ENCODE measurements at regions not wholly inside any gene's neighbourhood (a gene's known extent, or its start where the extent isn't known, plus 50 kb on each side); places are given as distances from the start of the nearest gene placed in this dataset.

GRCh38 chr13:81781471-81781870, 1440.5 kb upstream of the SPRY2 start:
- no peak for TF ChIP-seq EZH2 (IDR thresholded peaks at IDR 0.05; ENCODE audit: borderline replicate concordance, insufficient read depth, low read length, poor library complexity, severe bottlenecking)
- TF ChIP-seq TAF1 (IDR thresholded peaks at IDR 0.05; ENCODE audit: low read depth), result no peak
- no peak for TF ChIP-seq REST (IDR thresholded peaks at IDR 0.05; ENCODE audit: borderline replicate concordance)
- no peak for TF ChIP-seq EP300 (conservative IDR thresholded peaks at IDR 0.05; ENCODE audit: poor library complexity, severe bottlenecking)
- TF ChIP-seq MXI1 (conservative IDR thresholded peaks at IDR 0.05; ENCODE audit: poor library complexity, severe bottlenecking), result no peak
- TF ChIP-seq POLR2AphosphoS5 (IDR thresholded peaks at IDR 0.05), result no peak
- no peak for TF ChIP-seq RAD21 (conservative IDR thresholded peaks at IDR 0.05)
- TF ChIP-seq SMC3 (conservative IDR thresholded peaks at IDR 0.05; ENCODE audit: poor library complexity), result no peak
- no peak for TF ChIP-seq CTCF (IDR thresholded peaks at IDR 0.05; ENCODE audit: poor library complexity, severe bottlenecking)
- H2AFZ ChIP-seq (ENCODE audit: low read depth, low read length), result no peak overlapping the region
- no peaks in the 10 kb centered on the region for H4K20me1 ChIP-seq (ENCODE audit: insufficient read depth)
- no peaks in the 10 kb centered on the region for H3K36me3 ChIP-seq (ENCODE audit: insufficient read depth, low read length)
- no peak overlapping the region for H3K9ac ChIP-seq (ENCODE audit: low read length)
- no peaks in the 10 kb centered on the region for H3K9me2 ChIP-seq (ENCODE audit: insufficient read depth, low read length)
- no peaks in the 10 kb centered on the region for H3F3A ChIP-seq (ENCODE audit: insufficient read depth, low read length, poor library complexity, severe bottlenecking)
- no peak overlapping the region for H3K4me3 ChIP-seq (ENCODE audit: low read length)
- H3K27ac ChIP-seq (ENCODE audit: low read length), result no peak overlapping the region
- H3K27me3 ChIP-seq (ENCODE audit: insufficient read depth, low read depth, low read length), result no peaks in the 10 kb centered on the region
- H3K79me2 ChIP-seq (replicated peaks; ENCODE audit: insufficient read depth, low read length), result no peaks in the 10 kb centered on the region
- no peaks in the 10 kb centered on the region for H3K9me3 ChIP-seq (ENCODE audit: low read length)
- no peak overlapping the region for H3K4me2 ChIP-seq (ENCODE audit: low read length)

- Histone ChIP-seq H3K79me2 (replicated peaks; ENCODE audit: insufficient read depth, low read length) (no peaks in the 10 kb centered on the region), H4K20me1 (ENCODE audit: insufficient read depth) (no peaks in the 10 kb centered on the region), H3F3A (ENCODE audit: insufficient read depth, low read length, poor library complexity, severe bottlenecking) (no peaks in the 10 kb centered on the region), H2AFZ (ENCODE audit: low read depth, low read length) (no peak overlapping the region), H3K9me2 (ENCODE audit: insufficient read depth, low read length) (no peaks in the 10 kb centered on the region), H3K27ac (ENCODE audit: low read length) (no peak overlapping the region), H3K9me3 (ENCODE audit: low read length) (no peaks in the 10 kb centered on the region), H3K9ac (ENCODE audit: low read length) (no peak overlapping the region), H3K27me3 (ENCODE audit: insufficient read depth, low read depth, low read length) (no peaks in the 10 kb centered on the region), H3K4me3 (ENCODE audit: low read length) (no peak overlapping the region), H3K36me3 (ENCODE audit: insufficient read depth, low read length) (no peaks in the 10 kb centered on the region), H3K4me2 (ENCODE audit: low read length) (peak overlapping the region; percentile 1)
- TF ChIP-seq REST (IDR thresholded peaks at IDR 0.05; ENCODE audit: borderline replicate concordance) (no peak), EP300 (conservative IDR thresholded peaks at IDR 0.05; ENCODE audit: poor library complexity, severe bottlenecking) (no peak), TAF1 (IDR thresholded peaks at IDR 0.05; ENCODE audit: low read depth) (no peak), POLR2AphosphoS5 (IDR thresholded peaks at IDR 0.05) (no peak), CTCF (IDR thresholded peaks at IDR 0.05; ENCODE audit: poor library complexity, severe bottlenecking) (no peak), EZH2 (IDR thresholded peaks at IDR 0.05; ENCODE audit: borderline replicate concordance, insufficient read depth, low read length, poor library complexity, severe bottlenecking) (no peak), RAD21 (conservative IDR thresholded peaks at IDR 0.05) (no peak), MXI1 (conservative IDR thresholded peaks at IDR 0.05; ENCODE audit: poor library complexity, severe bottlenecking) (no peak), SMC3 (conservative IDR thresholded peaks at IDR 0.05; ENCODE audit: poor library complexity) (no peak)
Measured at GRCh38 chr13:81779876-81780275, 1439.0 kb upstream of the SPRY2 start.
